ENCODE measurements at regions not wholly inside any gene's neighbourhood (a gene's known extent, or its start where the extent isn't known, plus 50 kb on each side); places are given as distances from the start of the nearest gene placed in this dataset.

GRCh38 chr4:8777320-8778196, 94.1 kb downstream of the HMX1 start:
- no peak for TF ChIP-seq CTCF (IDR thresholded peaks at IDR 0.05)
- TF ChIP-seq EP300 (IDR thresholded peaks at IDR 0.05) = no peak
- no peak for TF ChIP-seq POLR2A (IDR thresholded peaks at IDR 0.05)
